ENCODE measurements at regions not wholly inside any gene's neighbourhood (a gene's known extent, or its start where the extent isn't known, plus 50 kb on each side); places are given as distances from the start of the nearest gene placed in this dataset.
"Not testable (repeated sequence)": the region's sequence is repeated elsewhere in the genome, so short reads cannot be mapped to it uniquely, and the experiment has no call there.

- no peak for DNase-seq
Measured at GRCh38 chr5:12080761-12081160, 176.5 kb upstream of the CTNND2 start.

GRCh38 chr5:12078286-12078685, 174.0 kb upstream of the CTNND2 start:
- DNase-seq = not testable (repeated sequence)

GRCh38 chr5:12073426-12073825, 169.2 kb upstream of the CTNND2 start:
- DNase-seq = no peak

GRCh38 chr5:12072441-12072840, 168.2 kb upstream of the CTNND2 start:
- no peak for DNase-seq

- no peak for DNase-seq
Measured at GRCh38 chr5:12071455-12071854, 167.2 kb upstream of the CTNND2 start.

GRCh38 chr5:12023614-12024241, 119.5 kb upstream of the CTNND2 start:
- peak; percentile 65 for DNase-seq

- no peak for DNase-seq
Measured at GRCh38 chr5:12022444-12022843, 118.2 kb upstream of the CTNND2 start.

GRCh38 chr5:12019306-12019705, 115.1 kb upstream of the CTNND2 start:
- DNase-seq = no peak

GRCh38 chr5:12017007-12017406, 112.8 kb upstream of the CTNND2 start:
- DNase-seq = no peak

GRCh38 chr5:12016159-12016746, 112.0 kb upstream of the CTNND2 start:
- DNase-seq = no peak

- no peak for DNase-seq
Measured at GRCh38 chr5:12013351-12013750, 109.1 kb upstream of the CTNND2 start.

- DNase-seq = no peak
Measured at GRCh38 chr5:12003680-12004079, 99.4 kb upstream of the CTNND2 start.

GRCh38 chr5:11998397-11998796, 94.2 kb upstream of the CTNND2 start:
- DNase-seq = no peak

- no peak for DNase-seq
Measured at GRCh38 chr5:11997942-11998341, 93.7 kb upstream of the CTNND2 start.

GRCh38 chr5:11992518-11992917, 88.3 kb upstream of the CTNND2 start:
- no peak for DNase-seq

- no peak for DNase-seq
Measured at GRCh38 chr5:11985993-11986392, 81.7 kb upstream of the CTNND2 start.

GRCh38 chr5:11984196-11984595, 80.0 kb upstream of the CTNND2 start:
- no peak for DNase-seq

GRCh38 chr5:11981986-11982385, 77.7 kb upstream of the CTNND2 start:
- DNase-seq = no peak

GRCh38 chr5:11977904-11978303, 73.7 kb upstream of the CTNND2 start:
- no peak for DNase-seq

- no peak for DNase-seq
Measured at GRCh38 chr5:11973469-11973868, 69.2 kb upstream of the CTNND2 start.

- DNase-seq = no peak
Measured at GRCh38 chr5:11963227-11963626, 59.0 kb upstream of the CTNND2 start.

GRCh38 chr5:11962122-11962521, 57.9 kb upstream of the CTNND2 start:
- DNase-seq = no peak

GRCh38 chr5:11958321-11958720, 54.1 kb upstream of the CTNND2 start:
- no peak for DNase-seq

GRCh38 chr5:11955331-11955730, 51.1 kb upstream of the CTNND2 start:
- no peak for DNase-seq

All from NCI-H510A treated with DMSO at 0.1 percent for 48 hours (cell line).